GM23338 (cell line): ENCODE measurements at regions not wholly inside any gene's neighbourhood (a gene's known extent, or its start where the extent isn't known, plus 50 kb on each side); places are given as distances from the start of the nearest gene placed in this dataset.

Experiments
- CREB1 ChIP-seq: fragments of 250-450 bp; sonication (Bioruptor Pico); IDR thresholded peaks from 2 replicates; pipeline ENCODE4 v1.5.0; 2020; ENCODE audit warnings: low read depth, mild to moderate bottlenecking, moderate library complexity
- CTCF ChIP-seq, 2 experiments: fragments of 200-600 bp in 1 of 2; sonication (generic) in 1 of 2; conservative IDR thresholded peaks; 2 replicates each; pipeline versions ENCODE4 v1.5.1 to v1.6.1; 2016 to 2017; ENCODE audit warnings: antibody characterized with exemption in 2 of 2, low read depth in 2 of 2, mild to moderate bottlenecking in 2 of 2, moderate library complexity in 1 of 2
- EZH2 ChIP-seq: fragments of 200-600 bp; sonication (generic); IDR thresholded peaks from one replicate; pipeline ENCODE4 v1.8.0; 2017; ENCODE audit warnings: antibody characterized with exemption, mild to moderate bottlenecking, low read depth; ENCODE audit not compliant: unreplicated experiment
- EZH2phosphoT487 ChIP-seq: fragments of 200-600 bp; sonication (generic); IDR thresholded peaks from one replicate; pipeline ENCODE4 v1.8.1; 2018; ENCODE audit warnings: antibody characterized with exemption; ENCODE audit not compliant: unreplicated experiment
- JUNB ChIP-seq: IDR thresholded peaks from one replicate; pipeline ENCODE4 v1.6.1; 2016; ENCODE audit warnings: antibody characterized with exemption; ENCODE audit not compliant: unreplicated experiment
- POLR2AphosphoS5 ChIP-seq: IDR thresholded peaks from 2 replicates; pipeline ENCODE4 v1.6.1; 2016; ENCODE audit warnings: antibody characterized with exemption, low read depth
- REST ChIP-seq: IDR thresholded peaks from one replicate; pipeline ENCODE4 v1.6.1; 2018; ENCODE audit warnings: antibody characterized with exemption; ENCODE audit not compliant: unreplicated experiment

- TF ChIP-seq REST = no peak
- no peak for TF ChIP-seq CTCF (conservative IDR thresholded peaks at IDR 0.05; ENCODE audit: low read depth in 2 of 2)
- TF ChIP-seq POLR2AphosphoS5 = no peak
- no peak for TF ChIP-seq EZH2
- no peak for TF ChIP-seq EZH2phosphoT487
- TF ChIP-seq JUNB = no peak
- TF ChIP-seq CREB1 (CRISPR knock-in tag) = no peak
Measured at GRCh38 chr2:28698545-28698944, 53.1 kb upstream of the PPP1CB start.
